ENCODE measurements at regions not wholly inside any gene's neighbourhood (a gene's known extent, or its start where the extent isn't known, plus 50 kb on each side); places are given as distances from the start of the nearest gene placed in this dataset.

GRCh38 chr2:104620801-104621200 lies 233.1 kb upstream of the POU3F3 start:
- Histone ChIP-seq H3K27ac (no peak overlapping the region), H3K4me3 (ENCODE audit: low read depth, low read length) (no peak overlapping the region), H3K9me3 (ENCODE audit: severe bottlenecking) (no peaks in the 10 kb centered on the region), H3K27me3 (ENCODE audit: insufficient read depth, low read depth, severe bottlenecking) (peaks cover 26% of the 10 kb centered on the region), H3K36me3 (no peaks in the 10 kb centered on the region)
- no peak for DNase-seq
- TF ChIP-seq CTCF (IDR thresholded peaks at IDR 0.05; ENCODE audit: low read depth, low read length): no peak

- Histone ChIP-seq H3K27ac (no peak overlapping the region), H3K9me3 (ENCODE audit: severe bottlenecking) (no peaks in the 10 kb centered on the region), H3K4me3 (ENCODE audit: low read depth, low read length) (no peak overlapping the region), H3K36me3 (no peaks in the 10 kb centered on the region), H3K27me3 (ENCODE audit: insufficient read depth, low read depth, severe bottlenecking) (peaks cover 62% of the 10 kb centered on the region)
- DNase-seq: no peak
- TF ChIP-seq CTCF (IDR thresholded peaks at IDR 0.05; ENCODE audit: low read depth, low read length): no peak
Observed at GRCh38 chr2:104635608-104636007, 218.3 kb upstream of the POU3F3 start.

GRCh38 chr2:104638190-104638858 lies 215.6 kb upstream of the POU3F3 start:
- H3K4me3 ChIP-seq (ENCODE audit: low read depth, low read length): no peak overlapping the region
- no peaks in the 10 kb centered on the region for H3K36me3 ChIP-seq
- H3K27ac ChIP-seq: no peak overlapping the region
- no peaks in the 10 kb centered on the region for H3K9me3 ChIP-seq (ENCODE audit: severe bottlenecking)
- no peak for DNase-seq
- H3K27me3 ChIP-seq (ENCODE audit: insufficient read depth, low read depth, severe bottlenecking): peaks cover 57% of the 10 kb centered on the region
- no peak for TF ChIP-seq CTCF (IDR thresholded peaks at IDR 0.05; ENCODE audit: low read depth, low read length)

GRCh38 chr2:104638859-104639202 lies 215.1 kb upstream of the POU3F3 start:
- DNase-seq: no peak
- Histone ChIP-seq H3K27ac (no peak overlapping the region), H3K9me3 (ENCODE audit: severe bottlenecking) (no peaks in the 10 kb centered on the region), H3K4me3 (ENCODE audit: low read depth, low read length) (no peak overlapping the region), H3K27me3 (ENCODE audit: insufficient read depth, low read depth, severe bottlenecking) (peaks cover 60% of the 10 kb centered on the region), H3K36me3 (no peaks in the 10 kb centered on the region)
- TF ChIP-seq CTCF (IDR thresholded peaks at IDR 0.05; ENCODE audit: low read depth, low read length): no peak

- no peak for DNase-seq
- no peak for TF ChIP-seq CTCF (IDR thresholded peaks at IDR 0.05; ENCODE audit: low read depth, low read length)
- Histone ChIP-seq H3K36me3 (no peaks in the 10 kb centered on the region), H3K27ac (no peak overlapping the region), H3K9me3 (ENCODE audit: severe bottlenecking) (no peaks in the 10 kb centered on the region), H3K4me3 (ENCODE audit: low read depth, low read length) (no peak overlapping the region), H3K27me3 (ENCODE audit: insufficient read depth, low read depth, severe bottlenecking) (peaks cover 59% of the 10 kb centered on the region)
Observed at GRCh38 chr2:104641786-104642185, 212.1 kb upstream of the POU3F3 start.

- H3K27me3 ChIP-seq (ENCODE audit: insufficient read depth, low read depth, severe bottlenecking): peaks cover 58% of the 10 kb centered on the region
- TF ChIP-seq CTCF (IDR thresholded peaks at IDR 0.05; ENCODE audit: low read depth, low read length): no peak
- DNase-seq: no peak
- H3K4me3 ChIP-seq (ENCODE audit: low read depth, low read length): no peak overlapping the region
- H3K36me3 ChIP-seq: no peaks in the 10 kb centered on the region
- no peak overlapping the region for H3K27ac ChIP-seq
- no peaks in the 10 kb centered on the region for H3K9me3 ChIP-seq (ENCODE audit: severe bottlenecking)
Observed at GRCh38 chr2:104648376-104648775, 205.5 kb upstream of the POU3F3 start.
